HG03025 (cell line): ENCODE measurements at regions not wholly inside any gene's neighbourhood (a gene's known extent, or its start where the extent isn't known, plus 50 kb on each side); places are given as distances from the start of the nearest gene placed in this dataset.

ENCODE experiments used
- ATAC-seq: cut with Tn5 transposase; IDR thresholded peaks from one replicate; pipeline ENCODE4 v1.9.1; 2021; ENCODE audit warnings: mild to moderate bottlenecking, moderate library complexity; ENCODE audit not compliant: unreplicated experiment, low FRiP score

DNA sequence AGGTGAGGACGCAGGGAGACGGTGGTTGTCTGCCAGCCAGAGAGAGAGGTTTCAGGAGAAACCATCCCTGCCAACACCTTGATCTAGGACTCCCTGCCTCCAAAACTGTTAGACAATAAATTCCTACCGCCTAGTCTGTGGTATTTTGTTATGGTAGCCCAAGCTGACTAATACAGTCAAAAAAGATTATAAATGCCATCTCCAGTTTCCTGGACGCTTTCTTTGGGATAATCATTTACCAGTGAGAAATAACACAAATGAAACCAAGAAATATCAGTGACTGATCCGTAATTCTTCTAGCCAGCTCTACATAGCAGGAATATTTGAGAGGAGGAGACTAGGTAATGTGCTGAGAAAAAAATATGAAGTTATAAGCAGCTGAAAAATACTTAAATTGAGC, 707.8 kb upstream of the LMCD1 start:
- ATAC-seq = no peak

DNA sequence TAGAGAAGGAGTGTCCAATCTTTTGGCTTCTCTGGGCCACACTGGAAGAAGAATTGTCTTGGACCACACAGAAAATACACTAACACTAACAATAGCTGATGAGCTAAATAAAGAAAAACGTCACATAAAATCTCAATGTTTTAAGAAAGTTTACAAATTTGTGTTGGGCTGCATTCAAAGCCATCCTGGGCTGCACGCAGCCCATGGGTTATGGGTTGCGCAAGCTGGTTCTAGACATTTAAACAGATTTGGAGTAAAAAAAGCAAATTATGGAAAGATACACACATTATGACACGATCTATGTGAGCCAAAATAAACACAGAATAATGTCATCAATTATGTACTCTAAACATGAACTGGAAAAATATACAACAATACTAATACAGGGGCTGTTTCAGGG, 703.3 kb upstream of the LMCD1 start:
- ATAC-seq = no peak

DNA sequence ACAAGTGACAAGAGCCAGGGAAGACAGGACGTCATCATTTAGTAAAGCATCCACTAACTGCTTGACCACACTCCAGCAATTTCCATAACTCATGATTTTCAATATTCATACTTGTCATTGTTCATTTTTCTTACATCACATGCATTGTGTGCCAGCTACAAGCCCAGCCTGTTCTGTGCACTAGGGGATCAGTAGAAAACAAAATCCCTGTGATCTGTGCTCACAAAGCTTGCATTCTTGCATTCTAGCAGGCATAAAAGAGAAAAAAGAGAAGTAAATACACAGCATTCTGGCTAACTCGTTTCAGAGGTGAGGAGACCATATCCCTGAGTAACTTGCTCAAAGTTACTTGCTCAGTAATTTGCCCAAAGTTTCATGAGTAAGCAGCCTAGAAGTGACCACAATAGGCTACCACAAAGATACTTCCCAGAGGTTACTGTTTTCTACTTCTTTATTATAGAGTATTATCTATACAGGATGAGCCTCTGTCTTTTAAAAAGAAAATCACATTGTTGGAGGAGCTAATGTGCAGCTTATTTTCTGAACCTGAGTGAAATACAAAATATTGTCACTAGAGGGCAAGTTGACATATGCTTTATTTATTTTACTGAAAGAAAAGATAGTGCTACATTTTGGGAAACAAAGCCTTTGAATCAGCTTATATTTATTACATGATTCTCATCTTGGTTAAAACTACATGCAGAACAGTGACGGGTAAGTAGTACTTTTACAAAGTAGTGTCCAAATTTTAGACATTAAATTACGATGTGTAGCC, 701.4 kb upstream of the LMCD1 start:
- ATAC-seq = no peak

DNA sequence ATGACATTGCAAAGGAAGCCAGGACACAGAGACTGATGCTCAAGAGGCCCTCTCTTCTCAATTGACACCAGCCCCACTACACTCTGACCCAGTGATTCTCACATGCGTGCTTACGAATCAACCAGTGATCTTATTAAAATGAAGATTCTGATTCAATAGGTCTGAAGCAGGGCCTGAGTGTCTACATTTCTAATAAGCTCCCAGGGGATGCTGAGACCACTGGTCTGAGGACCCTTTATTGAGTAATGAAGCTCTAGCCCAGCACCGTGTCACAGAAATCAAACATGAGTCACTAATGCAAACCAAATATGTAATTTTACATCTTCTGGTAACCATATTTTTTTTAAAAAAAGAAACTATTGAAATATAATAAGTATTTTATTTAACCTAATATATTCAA, 689.1 kb upstream of the LMCD1 start:
- no peak for ATAC-seq

DNA sequence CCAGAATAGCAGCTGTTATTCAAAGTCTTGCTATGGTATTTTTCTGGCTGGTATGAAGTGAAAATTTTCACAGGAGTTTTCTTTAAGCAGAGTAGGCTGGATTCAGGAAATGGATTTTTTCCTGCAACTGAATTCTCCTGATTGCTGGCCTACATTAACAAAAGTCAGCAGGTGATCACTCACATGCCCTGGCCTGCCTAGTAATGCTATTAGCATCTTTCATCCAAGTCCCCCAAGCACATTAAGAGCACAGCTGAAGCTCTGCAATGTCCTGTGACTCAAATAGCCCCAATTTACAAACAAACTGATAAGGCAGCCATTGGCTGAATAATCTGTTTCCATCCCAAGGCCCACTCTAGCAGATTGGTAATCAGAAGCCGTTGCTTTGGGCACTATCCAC, 688.3 kb upstream of the LMCD1 start:
- no peak for ATAC-seq

DNA sequence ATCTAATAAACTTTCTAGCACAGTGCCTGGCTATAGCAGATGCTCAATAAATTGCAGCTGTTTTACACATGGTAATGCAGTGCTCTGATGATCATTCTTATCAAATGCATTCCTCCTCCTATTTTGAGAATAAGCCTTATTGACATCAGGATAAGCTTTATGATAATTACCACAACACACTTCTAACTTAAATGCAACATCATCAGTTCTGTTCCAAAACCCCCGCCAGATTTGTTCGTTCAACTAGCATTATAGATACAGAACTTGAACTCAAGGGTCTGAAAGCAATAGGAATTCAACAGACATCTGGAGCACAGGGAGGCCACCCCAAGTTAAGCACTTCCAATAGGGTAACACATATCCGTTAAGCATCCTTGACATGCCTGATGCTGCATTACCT, 684.4 kb upstream of the LMCD1 start:
- ATAC-seq = no peak

DNA sequence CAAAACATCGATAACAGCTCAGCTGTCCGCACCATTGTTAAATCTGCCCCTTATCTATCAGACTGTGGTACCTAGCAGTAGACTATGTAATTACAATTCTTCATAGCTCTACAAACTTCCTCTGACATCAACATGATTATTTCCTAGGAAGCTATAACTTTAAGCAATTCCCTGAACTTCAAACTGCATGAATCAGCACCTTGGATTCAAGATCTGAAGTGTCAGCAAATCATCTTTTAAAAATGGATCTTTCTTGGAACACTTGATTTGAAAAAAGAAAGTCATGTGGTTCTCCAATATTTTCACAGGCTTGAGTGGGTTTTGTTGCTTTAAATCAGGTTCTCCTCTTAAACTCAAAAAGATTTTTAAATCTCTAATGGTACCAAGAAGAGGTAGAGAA, 680.7 kb upstream of the LMCD1 start:
- ATAC-seq = no peak

DNA sequence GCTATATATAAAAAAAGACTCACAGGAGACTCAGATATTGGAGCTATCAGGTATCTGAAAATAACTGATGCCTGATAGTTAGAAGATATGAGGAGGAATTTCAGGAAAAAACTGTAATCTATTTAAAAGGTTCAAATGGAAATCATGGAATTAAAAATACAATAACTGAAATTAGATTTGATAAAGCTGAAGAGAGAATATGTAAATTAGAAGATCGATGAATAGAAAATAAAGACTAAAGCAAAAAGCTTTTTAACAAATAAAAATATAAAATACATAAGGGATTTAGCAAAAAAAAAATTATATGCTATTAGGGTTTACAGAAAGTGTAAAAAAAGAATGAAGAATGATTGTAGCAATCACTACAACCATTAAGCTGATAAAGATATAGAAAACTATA, 679.8 kb upstream of the LMCD1 start:
- no peak for ATAC-seq

DNA sequence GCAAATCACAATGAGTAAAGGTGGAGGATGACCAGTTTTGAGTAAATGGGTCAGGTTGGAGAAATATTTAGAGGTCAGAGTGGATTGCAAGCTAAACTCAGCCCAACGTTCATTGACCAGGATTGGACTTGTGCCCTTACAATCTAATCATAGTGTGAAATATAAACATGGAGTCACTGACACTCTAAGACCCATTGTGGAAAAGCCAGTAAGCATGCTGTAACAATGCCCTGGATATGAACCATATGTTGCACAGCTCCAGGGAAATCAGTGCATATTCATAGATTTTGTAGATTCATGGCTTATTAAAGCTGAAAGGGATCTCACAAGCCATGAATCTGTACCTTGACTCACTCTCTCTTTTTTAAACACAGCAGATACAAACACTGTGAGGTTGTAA, 660.2 kb upstream of the LMCD1 start:
- no peak for ATAC-seq

DNA sequence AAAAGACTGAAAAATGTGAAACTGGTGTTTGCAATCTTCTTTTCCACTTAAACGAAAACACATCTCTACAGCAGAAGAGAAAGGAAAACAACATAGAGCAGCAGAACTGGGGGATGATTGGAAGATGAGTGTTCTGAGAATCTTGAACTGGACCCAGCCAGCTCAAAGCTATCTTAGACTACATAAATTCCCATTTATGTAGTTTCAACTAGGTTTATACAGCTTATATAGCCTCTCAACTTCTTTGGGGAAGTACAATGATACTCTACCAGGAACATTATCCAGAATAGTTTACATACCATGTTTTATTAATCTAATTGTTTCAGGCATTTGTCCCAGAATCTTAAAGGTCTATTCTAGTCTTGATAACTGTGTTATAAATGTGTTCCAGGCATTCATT, 658.2 kb upstream of the LMCD1 start:
- ATAC-seq = no peak

DNA sequence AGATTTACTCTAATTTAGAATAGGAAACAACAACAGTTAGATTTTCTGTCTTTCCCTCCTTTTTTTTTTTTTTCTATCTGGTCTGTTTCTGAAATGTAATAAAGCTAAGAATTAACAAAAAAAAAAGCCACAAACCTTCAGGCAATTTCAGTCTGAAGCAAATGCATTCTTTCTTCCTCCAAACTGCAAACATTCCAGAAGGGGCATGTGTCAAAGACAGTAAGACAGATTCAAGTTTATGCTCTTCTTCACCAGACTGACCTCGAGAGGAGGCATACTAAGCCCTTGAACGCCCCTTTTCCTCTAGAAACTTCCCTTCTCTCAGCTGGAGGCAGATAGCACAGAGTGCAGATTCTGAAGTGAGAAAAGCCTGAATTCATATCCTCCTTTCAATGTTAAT, 654.6 kb upstream of the LMCD1 start:
- ATAC-seq = no peak

DNA sequence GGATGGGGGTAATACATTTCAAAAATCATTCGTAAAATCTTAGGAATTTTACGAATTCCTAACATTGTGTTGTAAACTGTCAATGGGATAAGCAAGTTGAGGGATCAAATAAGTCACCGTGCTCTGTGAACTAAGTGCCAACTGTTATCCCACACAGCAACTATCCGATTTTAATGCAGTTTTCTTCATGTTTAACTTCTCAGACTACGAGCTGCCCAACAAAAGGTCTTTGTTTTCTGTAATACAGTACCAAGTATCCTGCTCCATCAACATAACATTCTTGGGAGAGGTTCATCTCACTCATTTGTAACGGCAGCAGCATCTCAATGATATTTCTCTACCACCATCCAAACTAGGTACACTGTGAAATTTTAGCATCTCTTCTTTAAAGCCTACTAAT, 654.1 kb upstream of the LMCD1 start:
- ATAC-seq = no peak

DNA sequence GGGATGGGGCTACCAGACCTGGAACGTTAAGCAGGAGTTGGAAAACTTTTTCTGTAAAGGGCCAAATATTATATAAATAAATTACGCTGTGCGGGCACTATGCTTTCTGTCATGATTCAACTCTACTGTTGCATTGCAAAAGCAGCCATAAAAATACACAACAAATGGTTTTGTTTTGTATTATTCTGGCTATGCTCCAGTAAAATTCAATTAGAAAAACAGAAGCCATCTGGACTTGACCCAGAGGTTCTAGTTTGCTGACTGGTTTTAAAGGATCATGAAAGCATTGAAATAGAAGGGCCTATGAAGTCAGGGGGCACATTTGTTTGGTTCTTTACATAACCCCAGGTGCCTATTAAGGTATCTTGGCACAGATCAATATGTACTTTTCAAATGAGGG, 647.4 kb upstream of the LMCD1 start:
- ATAC-seq = no peak

DNA sequence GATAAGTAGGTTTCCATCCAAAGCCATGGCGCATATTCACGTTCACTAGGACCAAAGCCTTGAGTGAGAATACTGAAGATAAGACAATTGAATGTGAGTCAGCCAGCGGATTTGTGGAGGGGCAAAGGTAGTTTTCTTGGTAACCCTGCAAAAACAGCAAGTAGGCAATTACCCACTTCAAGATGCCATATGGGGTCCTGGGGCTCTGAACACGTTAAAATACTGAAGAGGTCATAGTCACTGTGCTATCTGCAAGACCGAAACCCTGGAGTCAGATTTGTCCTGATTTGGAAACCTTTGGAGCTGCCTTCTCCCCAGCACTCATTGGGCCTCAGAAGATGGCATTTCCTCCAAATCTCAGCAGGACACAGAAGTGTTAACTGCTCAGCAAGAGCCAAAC, 646.9 kb upstream of the LMCD1 start:
- ATAC-seq = no peak

DNA sequence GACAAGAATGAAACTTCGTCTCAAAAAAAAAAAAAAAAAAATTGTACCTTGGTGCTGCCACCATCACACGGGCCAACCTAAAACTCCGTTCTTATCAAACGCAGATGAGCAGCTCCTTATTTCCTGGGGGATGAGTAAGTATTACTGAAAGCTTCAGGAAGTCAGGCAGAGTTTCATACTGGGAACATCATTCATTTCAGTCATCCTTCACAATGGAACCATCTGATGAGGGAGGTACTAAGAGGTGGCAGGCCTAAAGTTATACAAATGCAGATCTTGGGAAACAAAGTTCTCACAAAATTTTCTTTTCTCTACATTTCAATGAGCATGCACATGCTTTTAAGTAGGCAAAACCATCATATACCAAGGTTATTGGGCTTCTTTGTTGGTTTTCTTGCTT, 636.0 kb upstream of the LMCD1 start:
- ATAC-seq = no peak

DNA sequence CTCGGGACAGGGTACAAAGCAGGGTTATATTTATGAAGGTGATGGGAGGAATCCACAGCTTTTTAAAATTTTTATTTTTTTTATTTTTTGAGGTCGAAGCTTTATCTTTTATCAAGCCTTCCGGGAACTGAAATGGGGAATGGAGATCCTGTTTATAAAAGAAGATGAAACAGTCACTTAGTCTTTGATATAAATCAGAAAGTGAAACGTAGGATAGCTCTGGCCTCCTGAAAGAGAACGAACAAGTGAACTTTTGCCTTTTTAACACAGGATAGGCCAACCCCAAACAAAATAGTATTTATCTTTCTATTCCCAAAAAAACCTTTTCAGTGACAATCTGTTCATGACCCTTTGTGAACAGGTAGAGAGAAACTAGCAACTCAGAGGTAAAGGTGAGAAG, 634.0 kb upstream of the LMCD1 start:
- ATAC-seq = no peak

DNA sequence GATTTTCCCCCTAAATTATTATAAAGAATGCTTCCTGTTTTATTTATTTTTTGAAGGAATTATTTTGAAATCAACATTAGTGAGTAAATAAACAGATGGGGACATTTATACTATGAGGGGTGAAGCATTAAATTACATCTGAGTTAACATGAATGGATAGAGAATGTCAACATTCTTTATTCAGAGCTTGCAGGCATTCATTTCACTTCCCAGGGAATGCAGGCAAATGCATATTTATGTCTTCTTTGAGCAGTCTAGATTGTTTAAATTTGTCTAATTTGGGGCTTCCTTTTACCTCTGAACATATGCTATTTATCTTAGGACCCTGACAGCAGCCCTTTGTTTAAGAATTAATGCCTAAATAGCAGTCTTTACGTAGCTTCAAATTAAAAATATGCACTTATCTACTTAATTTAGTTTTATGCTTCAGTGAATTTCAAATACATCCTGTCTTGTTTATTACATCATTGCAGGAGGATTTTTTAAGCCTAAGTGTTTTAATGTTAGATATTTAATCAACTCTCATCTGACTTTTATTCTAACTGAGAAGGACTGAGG, 630.5 kb upstream of the LMCD1 start:
- ATAC-seq = no peak

DNA sequence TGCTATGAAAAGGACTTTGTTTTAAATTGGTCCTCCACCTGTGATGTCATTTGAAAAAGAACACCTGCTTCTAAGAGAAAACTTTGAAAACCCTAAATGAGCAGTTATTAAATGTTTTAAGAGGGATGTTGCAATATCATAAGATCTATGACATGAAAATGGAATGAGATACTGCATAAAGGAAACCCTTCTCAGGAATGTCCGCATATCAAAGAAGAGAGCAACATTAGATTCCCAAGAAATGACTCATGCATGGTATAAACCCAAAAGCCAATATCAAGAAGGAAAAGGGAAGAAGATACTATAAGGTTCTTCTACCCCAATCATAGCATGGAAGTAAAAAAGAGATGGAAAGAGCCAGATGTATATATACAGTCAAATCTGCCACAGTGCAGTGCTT, 627.5 kb upstream of the LMCD1 start:
- no peak for ATAC-seq

DNA sequence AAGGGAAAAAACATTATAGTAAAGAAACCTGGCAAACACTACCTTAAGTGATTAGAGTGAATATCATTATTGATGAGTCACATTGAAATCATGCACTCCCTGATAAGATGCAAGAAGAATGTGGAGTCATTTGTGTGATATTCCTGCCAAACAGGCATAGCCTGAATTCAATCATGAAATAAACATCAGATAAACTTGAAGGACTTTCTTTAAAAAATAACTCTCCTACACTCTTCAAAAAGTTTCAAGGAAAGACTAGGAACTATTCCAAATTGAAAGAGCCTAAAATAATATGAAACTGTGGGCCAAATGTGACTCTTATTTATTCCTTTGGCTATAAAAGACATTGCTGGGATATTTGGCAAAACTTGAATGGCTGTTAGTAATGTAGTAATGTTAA, 625.7 kb upstream of the LMCD1 start:
- no peak for ATAC-seq

DNA sequence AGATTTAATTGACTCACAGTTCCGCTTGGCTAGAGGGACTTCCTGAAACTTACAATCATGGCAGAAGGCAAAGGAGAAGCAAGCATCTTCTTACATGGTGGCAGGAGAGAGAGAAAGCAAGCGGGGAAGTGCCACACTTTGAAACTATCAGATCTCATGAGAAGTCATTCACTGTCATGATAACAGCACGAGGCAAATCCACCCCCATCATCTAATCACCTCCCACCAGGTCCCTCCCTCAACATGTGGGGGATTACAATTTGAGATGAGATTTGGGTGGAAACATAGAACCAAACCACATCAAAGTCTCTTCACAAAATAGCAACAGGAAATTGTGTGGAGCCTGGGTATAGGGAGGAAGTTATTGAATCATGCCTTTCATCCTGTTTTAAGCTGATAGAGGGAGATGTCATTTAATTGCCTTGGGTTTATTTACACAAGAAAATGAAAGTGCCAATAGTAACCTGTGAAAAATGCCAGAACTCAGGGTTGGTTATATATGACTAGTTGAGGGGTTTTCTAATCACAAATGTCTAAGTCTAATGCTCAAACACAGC, 624.8 kb upstream of the LMCD1 start:
- no peak for ATAC-seq

DNA sequence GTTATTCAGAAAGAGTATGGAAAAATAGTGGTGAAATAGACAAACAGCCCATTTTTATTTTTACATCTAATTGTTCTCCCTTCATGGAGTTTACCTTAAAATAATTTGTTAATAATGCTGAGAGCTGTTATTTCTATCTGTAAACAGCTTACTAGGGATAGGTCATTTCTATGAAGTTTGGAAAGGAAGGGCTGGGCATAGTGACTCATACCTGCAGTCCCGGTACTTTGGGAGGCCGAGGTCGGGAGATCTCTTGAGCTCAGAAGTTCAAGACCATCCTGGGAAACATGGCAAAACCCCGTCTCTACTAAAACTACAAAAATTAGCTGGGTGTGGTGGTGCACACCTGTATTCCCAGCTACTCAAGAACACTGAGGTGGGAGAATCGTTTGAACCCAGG, 624.3 kb upstream of the LMCD1 start:
- ATAC-seq = no peak

DNA sequence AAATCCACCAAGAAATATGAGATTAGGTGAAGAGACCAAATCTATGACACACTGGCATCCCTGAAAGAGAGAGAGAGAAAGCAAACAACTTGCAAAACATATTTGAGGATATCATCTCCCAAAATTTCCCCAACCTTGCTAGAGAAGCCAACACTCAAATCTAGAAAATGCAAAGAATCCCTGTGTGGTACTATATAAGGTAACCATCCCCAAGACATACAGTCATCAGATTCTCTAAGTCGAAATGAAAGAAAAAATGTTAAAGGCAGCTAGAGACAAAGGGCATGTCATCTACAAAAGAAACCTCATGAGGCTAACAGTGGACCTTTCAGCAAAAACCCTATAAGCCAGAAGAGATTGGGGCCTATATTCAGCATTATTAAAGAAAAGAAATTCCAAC, 622.1 kb upstream of the LMCD1 start:
- no peak for ATAC-seq
